OCI-LY3 (cell line): ENCODE measurements at regions not wholly inside any gene's neighbourhood (a gene's known extent, or its start where the extent isn't known, plus 50 kb on each side); places are given as distances from the start of the nearest gene placed in this dataset.

ENCODE experiments used
- H2AFZ ChIP-seq: fragments of 200-600, 300-600 bp; shearing (Covaris generic); 2 replicates; pipeline ENCODE4 v1.6.0; 2014; ENCODE audit warnings: antibody characterized with exemption, low read depth, low read length
- H3K27ac ChIP-seq: fragments of 200-600, 300-600 bp; sonication (generic); 2 replicates; pipeline ENCODE4 v1.5.1; 2014; ENCODE audit warnings: mild to moderate bottlenecking, low read length, moderate library complexity, mixed read lengths
- H3K27me3 ChIP-seq: fragments of 200-600, 300-600 bp; sonication (generic); 2 replicates; pipeline ENCODE4 v1.6.1; 2014; ENCODE audit warnings: low read depth, low read length, mixed read lengths
- H3K36me3 ChIP-seq: fragments of 200-600, 300-600 bp; sonication (generic); replicated peaks from 2 replicates; pipeline ENCODE3; 2014; ENCODE audit warnings: low read depth, low read length, mixed read lengths
- H3K4me1 ChIP-seq: fragments of 300-600, 200-600 bp; sonication (generic); 2 replicates; pipeline ENCODE4 v1.6.1; 2014; ENCODE audit warnings: low read length, mixed read lengths
- H3K4me2 ChIP-seq: fragments of 200-600, 300-600 bp; sonication (generic); 2 replicates; pipeline ENCODE4 v1.6.1; 2014; ENCODE audit warnings: low read length, mixed read lengths
- H3K4me3 ChIP-seq: fragments of 300-600, 200-600 bp; sonication (generic); 2 replicates; pipeline ENCODE4 v1.5.1; 2014; ENCODE audit warnings: antibody characterized with exemption, mild to moderate bottlenecking, low read length, moderate library complexity
- H3K79me2 ChIP-seq: fragments of 300-600, 200-600 bp; shearing (Covaris generic); 2 replicates; pipeline ENCODE4 v1.6.1; 2014; ENCODE audit warnings: mild to moderate bottlenecking, low read length, mixed read lengths
- H3K9ac ChIP-seq: fragments of 300-600, 200-600 bp; shearing (Covaris generic); 2 replicates; pipeline ENCODE4 v1.6.0; 2014; ENCODE audit warnings: mild to moderate bottlenecking, low read length, moderate library complexity
- H3K9me3 ChIP-seq: fragments of 200-600, 300-600 bp; shearing (Covaris generic); 2 replicates; pipeline ENCODE4 v1.6.1; 2014; ENCODE audit warnings: low read length, mixed read lengths; ENCODE audit not compliant: insufficient read depth
- H4K20me1 ChIP-seq: fragments of 200-600, 300-600 bp; sonication (generic); 2 replicates; pipeline ENCODE4 v1.6.1; 2016; ENCODE audit warnings: low read length, mixed read lengths; ENCODE audit not compliant: insufficient read depth
- CTCF ChIP-seq: fragments of 200-600, 300-600 bp; sonication (generic); IDR thresholded peaks from 2 replicates; pipeline ENCODE4 v1.5.1; 2014; ENCODE audit warnings: antibody characterized with exemption, low read length, low read depth
- EZH2phosphoT487 ChIP-seq: fragments of 200-600 bp; shearing (Covaris generic); IDR thresholded peaks from 2 replicates; pipeline ENCODE4 v1.6.1; 2018; ENCODE audit warnings: antibody characterized with exemption, mixed run types, low read depth

GRCh38 chr13:37369616-37370015 lies 229.0 kb downstream of the POSTN start:
- TF ChIP-seq CTCF (no peak), EZH2phosphoT487 (no peak)
- Histone ChIP-seq H3K4me1 (no peaks in the 10 kb centered on the region), H3K36me3 (no peaks in the 10 kb centered on the region), H3K27ac (no peak overlapping the region), H3K9me3 (no peaks in the 10 kb centered on the region), H3K4me3 (no peak overlapping the region), H2AFZ (no peak overlapping the region), H3K27me3 (no peaks in the 10 kb centered on the region), H3K9ac (no peak overlapping the region), H4K20me1 (no peaks in the 10 kb centered on the region), H3K4me2 (no peak overlapping the region), H3K79me2 (no peaks in the 10 kb centered on the region)

- Histone ChIP-seq H2AFZ (no peak overlapping the region), H3K4me2 (no peak overlapping the region), H3K27me3 (no peaks in the 10 kb centered on the region), H4K20me1 (no peaks in the 10 kb centered on the region), H3K4me1 (no peaks in the 10 kb centered on the region), H3K36me3 (no peaks in the 10 kb centered on the region), H3K4me3 (no peak overlapping the region), H3K9ac (no peak overlapping the region), H3K27ac (no peak overlapping the region), H3K79me2 (no peaks in the 10 kb centered on the region), H3K9me3 (no peaks in the 10 kb centered on the region)
- TF ChIP-seq EZH2phosphoT487 (no peak), CTCF (no peak)
Observed at GRCh38 chr13:37368501-37368900, 230.1 kb downstream of the POSTN start.

- H3K4me2 ChIP-seq, result no peak overlapping the region
- H3K79me2 ChIP-seq, result no peaks in the 10 kb centered on the region
- H3K9me3 ChIP-seq, result no peaks in the 10 kb centered on the region
- H3K4me3 ChIP-seq, result no peak overlapping the region
- H2AFZ ChIP-seq, result no peak overlapping the region
- no peak overlapping the region for H3K27ac ChIP-seq
- H3K4me1 ChIP-seq, result no peaks in the 10 kb centered on the region
- no peak overlapping the region for H3K9ac ChIP-seq
- H3K36me3 ChIP-seq, result no peaks in the 10 kb centered on the region
- no peaks in the 10 kb centered on the region for H3K27me3 ChIP-seq
- TF ChIP-seq CTCF (no peak), EZH2phosphoT487 (no peak)
- H4K20me1 ChIP-seq, result no peaks in the 10 kb centered on the region
Observed at GRCh38 chr13:37366044-37366770, 232.4 kb downstream of the POSTN start.

GRCh38 chr13:37365496-37365895 lies 233.1 kb downstream of the POSTN start:
- no peaks in the 10 kb centered on the region for H3K4me1 ChIP-seq
- no peak overlapping the region for H3K27ac ChIP-seq
- no peaks in the 10 kb centered on the region for H3K27me3 ChIP-seq
- H3K79me2 ChIP-seq, result no peaks in the 10 kb centered on the region
- no peaks in the 10 kb centered on the region for H3K36me3 ChIP-seq
- H3K9me3 ChIP-seq, result no peaks in the 10 kb centered on the region
- no peaks in the 10 kb centered on the region for H4K20me1 ChIP-seq
- H2AFZ ChIP-seq, result no peak overlapping the region
- H3K4me3 ChIP-seq, result no peak overlapping the region
- H3K9ac ChIP-seq, result no peak overlapping the region
- TF ChIP-seq CTCF (no peak), EZH2phosphoT487 (no peak)
- H3K4me2 ChIP-seq, result no peak overlapping the region
